Glomerular visceral epithelial cell (primary cell): ENCODE measurements at regions not wholly inside any gene's neighbourhood (a gene's known extent, or its start where the extent isn't known, plus 50 kb on each side); places are given as distances from the start of the nearest gene placed in this dataset.
"Not testable (repeated sequence)": the region's sequence is repeated elsewhere in the genome, so short reads cannot be mapped to it uniquely, and the experiment has no call there.

Experiments
- DNase-seq: peaks from one replicate; pipeline ENCODE4 v3.0.0-alpha.2; 2016; ENCODE audit errors: extremely low spot score

- DNase-seq = no peak
Observed at GRCh38 chr22:23381661-23382427, 198.2 kb downstream of the IGLL1 start.

GRCh38 chr22:23380911-23381310 lies 199.2 kb downstream of the IGLL1 start:
- no peak for DNase-seq

- no peak for DNase-seq
Observed at GRCh38 chr22:23380230-23380573, 199.9 kb downstream of the IGLL1 start.

- DNase-seq = not testable (repeated sequence)
Observed at GRCh38 chr22:23379540-23380229, 199.4 kb downstream of the BCR start.

GRCh38 chr22:23377767-23378166 lies 197.5 kb downstream of the BCR start:
- no peak for DNase-seq

- DNase-seq = no peak
Observed at GRCh38 chr22:23376256-23376655, 195.9 kb downstream of the BCR start.

- no peak for DNase-seq
Observed at GRCh38 chr22:23375031-23375827, 194.9 kb downstream of the BCR start.

GRCh38 chr22:23373601-23374000 lies 193.3 kb downstream of the BCR start:
- DNase-seq = no peak

- DNase-seq = no peak
Observed at GRCh38 chr22:23370251-23370650, 189.9 kb downstream of the BCR start.

GRCh38 chr22:23369054-23369685 lies 188.9 kb downstream of the BCR start:
- DNase-seq = no peak
